ENCODE measurements at regions not wholly inside any gene's neighbourhood (a gene's known extent, or its start where the extent isn't known, plus 50 kb on each side); places are given as distances from the start of the nearest gene placed in this dataset.

DNA sequence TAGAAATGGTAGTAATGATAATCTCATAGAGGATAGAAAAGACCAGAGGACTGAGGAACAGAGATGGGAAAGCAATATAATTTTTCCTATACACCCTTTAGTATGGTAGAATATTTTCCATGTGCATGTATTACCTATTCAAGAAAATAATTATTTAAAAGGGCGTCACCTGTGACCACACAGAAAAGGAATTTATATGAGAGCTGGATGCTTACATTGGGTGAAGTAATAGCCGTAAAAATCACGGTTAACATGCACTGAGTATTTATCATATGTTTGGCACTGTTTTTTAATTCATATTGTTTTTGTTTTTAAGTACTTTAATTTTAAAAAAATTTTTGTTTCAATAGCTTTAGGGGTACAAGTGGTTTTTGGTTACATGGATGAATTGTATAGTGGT, 195.1 kb downstream of the IPMK start:
- TF ChIP-seq, protein P1, sequence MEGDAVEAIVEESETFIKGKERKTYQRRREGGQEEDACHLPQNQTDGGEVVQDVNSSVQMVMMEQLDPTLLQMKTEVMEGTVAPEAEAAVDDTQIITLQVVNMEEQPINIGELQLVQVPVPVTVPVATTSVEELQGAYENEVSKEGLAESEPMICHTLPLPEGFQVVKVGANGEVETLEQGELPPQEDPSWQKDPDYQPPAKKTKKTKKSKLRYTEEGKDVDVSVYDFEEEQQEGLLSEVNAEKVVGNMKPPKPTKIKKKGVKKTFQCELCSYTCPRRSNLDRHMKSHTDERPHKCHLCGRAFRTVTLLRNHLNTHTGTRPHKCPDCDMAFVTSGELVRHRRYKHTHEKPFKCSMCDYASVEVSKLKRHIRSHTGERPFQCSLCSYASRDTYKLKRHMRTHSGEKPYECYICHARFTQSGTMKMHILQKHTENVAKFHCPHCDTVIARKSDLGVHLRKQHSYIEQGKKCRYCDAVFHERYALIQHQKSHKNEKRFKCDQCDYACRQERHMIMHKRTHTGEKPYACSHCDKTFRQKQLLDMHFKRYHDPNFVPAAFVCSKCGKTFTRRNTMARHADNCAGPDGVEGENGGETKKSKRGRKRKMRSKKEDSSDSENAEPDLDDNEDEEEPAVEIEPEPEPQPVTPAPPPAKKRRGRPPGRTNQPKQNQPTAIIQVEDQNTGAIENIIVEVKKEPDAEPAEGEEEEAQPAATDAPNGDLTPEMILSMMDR (IDR thresholded peaks at IDR 0.05), result no peak
- no peak for TF ChIP-seq ZFX (IDR thresholded peaks at IDR 0.05; ENCODE audit: borderline replicate concordance)

Data from 22Rv1 (cell line).